SK-N-SH treated with all-trans-retinoic acid at 6 μM for 48 hours (cell line): ENCODE measurements at regions not wholly inside any gene's neighbourhood (a gene's known extent, or its start where the extent isn't known, plus 50 kb on each side); places are given as distances from the start of the nearest gene placed in this dataset.

Experiments used
- ARNTL ChIP-seq: fragments of 450-650 bp; formaldehyde crosslinking; IDR thresholded peaks from 2 replicates; pipeline ENCODE4 v1.5.0; 2020; ENCODE audit warnings: low read depth, mild to moderate bottlenecking, moderate library complexity, borderline replicate concordance
- CSDC2 ChIP-seq: fragments of 250-450 bp; sonication (Bioruptor Pico); IDR thresholded peaks from 2 replicates; pipeline ENCODE4 v1.5.0; 2020; ENCODE audit warnings: mild to moderate bottlenecking, moderate library complexity
- ESRRG ChIP-seq: fragments of 250-450 bp; sonication (Bioruptor Pico); IDR thresholded peaks from 2 replicates; pipeline ENCODE4 v1.6.1; 2021; ENCODE audit warnings: mild to moderate bottlenecking
- ISL1 ChIP-seq: fragments of 250-450 bp; sonication (Bioruptor Pico); IDR thresholded peaks from 2 replicates; pipeline ENCODE4 v2.1.2; 2022; ENCODE audit warnings: mild to moderate bottlenecking, moderate library complexity
- OSR1 ChIP-seq: fragments of 250-450 bp; sonication (Bioruptor Pico); IDR thresholded peaks from 2 replicates; pipeline ENCODE4 v1.8.0; 2022; ENCODE audit warnings: moderate library complexity, mild to moderate bottlenecking, inconsistent platforms
- PPARA ChIP-seq: fragments of 250-450 bp; sonication (Bioruptor Pico); IDR thresholded peaks from 2 replicates; pipeline ENCODE4 v1.5.0; 2020; ENCODE audit warnings: mild to moderate bottlenecking, borderline replicate concordance
- SNAI2 ChIP-seq: fragments of 250-450 bp; sonication (Bioruptor Pico); IDR thresholded peaks from 2 replicates; pipeline ENCODE4 v1.5.0; 2020; ENCODE audit warnings: mild to moderate bottlenecking, moderate library complexity
- TCF4 ChIP-seq: fragments of 250-450 bp; sonication (Bioruptor Pico); IDR thresholded peaks from 2 replicates; pipeline ENCODE4 v1.8.0; 2021; ENCODE audit warnings: mild to moderate bottlenecking, moderate library complexity, borderline replicate concordance
- ZFP30 ChIP-seq: fragments of 450-650 bp; formaldehyde crosslinking; IDR thresholded peaks from 2 replicates; pipeline ENCODE4 v1.5.0; 2022; ENCODE audit warnings: mild to moderate bottlenecking, moderate library complexity
- ZNF565 ChIP-seq: fragments of 450-650 bp; formaldehyde crosslinking; conservative IDR thresholded peaks from 2 replicates; pipeline ENCODE4 v1.5.0; 2020; ENCODE audit warnings: low read depth, mild to moderate bottlenecking, moderate library complexity
- ZNF70 ChIP-seq: fragments of 450-650 bp; formaldehyde crosslinking; IDR thresholded peaks from 2 replicates; pipeline ENCODE4 v1.5.0; 2020; ENCODE audit warnings: mild to moderate bottlenecking, moderate library complexity
- TF ChIP-seq, protein P1 (sequence below): fragments of 250-450 bp; sonication (Bioruptor Pico); IDR thresholded peaks from 2 replicates; pipeline ENCODE4 v1.8.0; 2020; ENCODE audit warnings: mild to moderate bottlenecking, moderate library complexity, borderline replicate concordance
- TF ChIP-seq, protein P2 (sequence below): fragments of 250-450 bp; sonication (Bioruptor Pico); IDR thresholded peaks from 2 replicates; pipeline ENCODE4 v1.5.1; 2020; ENCODE audit warnings: low read depth, mild to moderate bottlenecking, moderate library complexity
- TF ChIP-seq, protein P3 (sequence below): fragments of 250-450 bp; sonication (Bioruptor Pico); IDR thresholded peaks from 2 replicates; pipeline ENCODE4 v1.5.1; 2021; ENCODE audit warnings: mild to moderate bottlenecking, moderate library complexity

DNA sequence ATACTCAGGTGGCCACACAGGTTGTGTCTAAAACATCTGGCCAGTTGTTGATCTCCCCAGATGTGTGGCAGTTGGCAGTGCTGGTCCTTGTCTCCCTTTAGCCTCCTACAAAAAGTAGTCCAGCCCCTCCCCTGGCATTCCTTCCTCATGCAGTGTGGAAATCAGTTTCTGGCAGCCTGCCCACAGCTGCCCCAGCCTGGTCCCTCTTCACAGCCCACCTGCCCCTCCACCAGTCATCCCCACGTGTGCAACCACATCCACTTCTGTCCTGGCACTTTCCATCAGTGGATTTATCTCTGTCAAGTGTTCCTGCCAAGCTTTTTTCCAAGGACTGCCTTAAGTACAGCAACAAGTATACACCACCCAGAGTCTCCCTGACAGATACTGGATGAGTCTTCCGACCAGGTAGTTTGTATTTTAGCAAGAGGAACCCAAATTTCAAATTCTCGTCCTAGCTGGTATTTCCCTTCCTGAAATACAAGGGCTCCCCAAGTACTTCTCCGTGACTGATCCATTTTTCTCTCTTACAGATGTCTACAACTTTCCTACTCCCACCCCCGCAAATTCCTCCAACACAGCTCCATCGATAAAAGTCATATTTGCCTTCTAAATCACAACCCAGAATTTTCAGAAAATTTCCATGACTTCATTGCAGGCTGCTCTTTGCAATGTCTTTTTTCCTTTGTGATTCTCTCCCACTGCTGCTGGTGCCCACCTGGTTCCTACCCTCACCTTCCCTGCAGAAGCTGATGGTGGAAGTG lies 313.5 kb downstream of the FOXO1 start:
- TF ChIP-seq, protein P1, sequence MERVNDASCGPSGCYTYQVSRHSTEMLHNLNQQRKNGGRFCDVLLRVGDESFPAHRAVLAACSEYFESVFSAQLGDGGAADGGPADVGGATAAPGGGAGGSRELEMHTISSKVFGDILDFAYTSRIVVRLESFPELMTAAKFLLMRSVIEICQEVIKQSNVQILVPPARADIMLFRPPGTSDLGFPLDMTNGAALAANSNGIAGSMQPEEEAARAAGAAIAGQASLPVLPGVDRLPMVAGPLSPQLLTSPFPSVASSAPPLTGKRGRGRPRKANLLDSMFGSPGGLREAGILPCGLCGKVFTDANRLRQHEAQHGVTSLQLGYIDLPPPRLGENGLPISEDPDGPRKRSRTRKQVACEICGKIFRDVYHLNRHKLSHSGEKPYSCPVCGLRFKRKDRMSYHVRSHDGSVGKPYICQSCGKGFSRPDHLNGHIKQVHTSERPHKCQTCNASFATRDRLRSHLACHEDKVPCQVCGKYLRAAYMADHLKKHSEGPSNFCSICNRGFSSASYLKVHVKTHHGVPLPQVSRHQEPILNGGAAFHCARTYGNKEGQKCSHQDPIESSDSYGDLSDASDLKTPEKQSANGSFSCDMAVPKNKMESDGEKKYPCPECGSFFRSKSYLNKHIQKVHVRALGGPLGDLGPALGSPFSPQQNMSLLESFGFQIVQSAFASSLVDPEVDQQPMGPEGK (CRISPR knock-in tag) = no peak
- TF ChIP-seq, protein P2, sequence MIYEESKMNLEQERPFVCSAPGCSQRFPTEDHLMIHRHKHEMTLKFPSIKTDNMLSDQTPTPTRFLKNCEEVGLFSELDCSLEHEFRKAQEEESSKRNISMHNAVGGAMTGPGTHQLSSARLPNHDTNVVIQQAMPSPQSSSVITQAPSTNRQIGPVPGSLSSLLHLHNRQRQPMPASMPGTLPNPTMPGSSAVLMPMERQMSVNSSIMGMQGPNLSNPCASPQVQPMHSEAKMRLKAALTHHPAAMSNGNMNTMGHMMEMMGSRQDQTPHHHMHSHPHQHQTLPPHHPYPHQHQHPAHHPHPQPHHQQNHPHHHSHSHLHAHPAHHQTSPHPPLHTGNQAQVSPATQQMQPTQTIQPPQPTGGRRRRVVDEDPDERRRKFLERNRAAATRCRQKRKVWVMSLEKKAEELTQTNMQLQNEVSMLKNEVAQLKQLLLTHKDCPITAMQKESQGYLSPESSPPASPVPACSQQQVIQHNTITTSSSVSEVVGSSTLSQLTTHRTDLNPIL (CRISPR knock-in tag) = no peak
- TF ChIP-seq ARNTL (CRISPR knock-in tag) (no peak), SNAI2 (no peak), TCF4 (CRISPR knock-in tag) (no peak), CSDC2 (CRISPR knock-in tag) (no peak), ESRRG (CRISPR knock-in tag) (no peak), ZFP30 (no peak), OSR1 (CRISPR knock-in tag) (no peak), ISL1 (CRISPR knock-in tag) (no peak), PPARA (CRISPR knock-in tag) (no peak), ZNF70 (CRISPR knock-in tag) (no peak), ZNF565 (CRISPR knock-in tag) (no peak)
- TF ChIP-seq, protein P3, sequence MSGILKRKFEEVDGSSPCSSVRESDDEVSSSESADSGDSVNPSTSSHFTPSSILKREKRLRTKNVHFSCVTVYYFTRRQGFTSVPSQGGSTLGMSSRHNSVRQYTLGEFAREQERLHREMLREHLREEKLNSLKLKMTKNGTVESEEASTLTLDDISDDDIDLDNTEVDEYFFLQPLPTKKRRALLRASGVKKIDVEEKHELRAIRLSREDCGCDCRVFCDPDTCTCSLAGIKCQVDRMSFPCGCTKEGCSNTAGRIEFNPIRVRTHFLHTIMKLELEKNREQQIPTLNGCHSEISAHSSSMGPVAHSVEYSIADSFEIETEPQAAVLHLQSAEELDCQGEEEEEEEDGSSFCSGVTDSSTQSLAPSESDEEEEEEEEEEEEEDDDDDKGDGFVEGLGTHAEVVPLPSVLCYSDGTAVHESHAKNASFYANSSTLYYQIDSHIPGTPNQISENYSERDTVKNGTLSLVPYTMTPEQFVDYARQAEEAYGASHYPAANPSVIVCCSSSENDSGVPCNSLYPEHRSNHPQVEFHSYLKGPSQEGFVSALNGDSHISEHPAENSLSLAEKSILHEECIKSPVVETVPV (CRISPR knock-in tag) = no peak
